Neuronal stem cell (in vitro differentiated cells): ENCODE measurements at regions not wholly inside any gene's neighbourhood (a gene's known extent, or its start where the extent isn't known, plus 50 kb on each side); places are given as distances from the start of the nearest gene placed in this dataset. TPM values are rescaled to one million over a fixed set of nuclear protein-coding genes. Genes with fewer than 3 reads are reported as not detected.

ENCODE experiments used
- DNase-seq: peaks from one replicate; pipeline ENCODE4 v3.0.0-alpha.2; 2013; ENCODE audit warnings: low spot score
- H2AFZ ChIP-seq: one replicate; pipeline ENCODE4 v1.6.1; 2013; ENCODE audit warnings: mild to moderate bottlenecking, low read length, inconsistent platforms
- H2AK5ac ChIP-seq: 2 replicates; pipeline ENCODE4 v1.6.1; 2013; ENCODE audit warnings: low read depth, mild to moderate bottlenecking, inconsistent platforms, low read length, moderate library complexity, mixed read lengths
- H2BK120ac ChIP-seq: 2 replicates; pipeline ENCODE4 v1.6.1; 2013; ENCODE audit warnings: low read depth, mild to moderate bottlenecking, inconsistent platforms, low read length, moderate library complexity, mixed read lengths
- H2BK12ac ChIP-seq: one replicate; pipeline ENCODE4 v1.6.1; 2013; ENCODE audit warnings: low read length, inconsistent platforms
- H2BK15ac ChIP-seq: 2 replicates; pipeline ENCODE4 v1.6.1; 2013; ENCODE audit warnings: mild to moderate bottlenecking, low read length, inconsistent platforms, mixed read lengths
- H2BK5ac ChIP-seq: one replicate; pipeline ENCODE4 v1.6.1; 2013; ENCODE audit warnings: inconsistent platforms, mild to moderate bottlenecking, low read length, moderate library complexity
- H3K14ac ChIP-seq: one replicate; pipeline ENCODE4 v1.6.1; 2013; ENCODE audit warnings: low read length, inconsistent platforms
- H3K18ac ChIP-seq: 2 replicates; pipeline ENCODE4 v1.6.1; 2013; ENCODE audit warnings: low read length, inconsistent platforms
- H3K23ac ChIP-seq: 2 replicates; pipeline ENCODE4 v1.6.1; 2013; ENCODE audit warnings: low read depth, mild to moderate bottlenecking, mixed read lengths, low read length, inconsistent platforms; ENCODE audit not compliant: poor library complexity
- H3K27ac ChIP-seq: replicated peaks from 3 replicates; pipeline ENCODE4 v1.5.1; 2013; ENCODE audit warnings: low read length, inconsistent platforms
- H3K27me3 ChIP-seq, 3 experiments: 2 replicates each; pipeline ENCODE4 v1.6.1; 2013; ENCODE audit warnings: low read length in 3 of 3, mild to moderate bottlenecking in 2 of 3, inconsistent platforms in 1 of 3, low read depth in 1 of 3, mixed read lengths in 1 of 3, moderate library complexity in 1 of 3; ENCODE audit not compliant: control insufficient read depth in 3 of 3, insufficient read depth in 3 of 3
- H3K36me3 ChIP-seq, 2 donors: replicated peaks in 1 of 2; 2 replicates each; pipeline ENCODE4 v1.6.1; 2013; ENCODE audit warnings: low read length in 2 of 2; ENCODE audit not compliant: control insufficient read depth in 2 of 2, insufficient read depth in 2 of 2
- H3K4ac ChIP-seq: 2 replicates; pipeline ENCODE4 v1.6.1; 2013; ENCODE audit warnings: inconsistent platforms, mild to moderate bottlenecking, low read length, moderate library complexity
- H3K4me1 ChIP-seq, 2 donors: 1 replicate in 1 of 2; 2 replicates in 1 of 2; pipeline ENCODE4 v1.6.1; 2013; ENCODE audit warnings: low read length in 2 of 2, low read depth in 1 of 2; ENCODE audit not compliant: control insufficient read depth in 2 of 2, insufficient read depth in 1 of 2
- H3K4me2 ChIP-seq: one replicate; pipeline ENCODE4 v1.6.1; 2013; ENCODE audit warnings: mild to moderate bottlenecking, low read length, inconsistent platforms; ENCODE audit not compliant: insufficient read depth, poor library complexity, severe bottlenecking
- H3K4me3 ChIP-seq, 2 donors: 2 replicates each; pipeline ENCODE4 v1.5.1; 2013; ENCODE audit warnings: low read length in 2 of 2, mild to moderate bottlenecking in 2 of 2, inconsistent platforms in 1 of 2, moderate library complexity in 1 of 2
- H3K79me1 ChIP-seq: one replicate; pipeline ENCODE4 v1.6.1; 2013; ENCODE audit warnings: low read depth, mild to moderate bottlenecking, inconsistent platforms, low read length, moderate library complexity
- H3K9ac ChIP-seq: one replicate; pipeline ENCODE4 v1.6.1; 2013; ENCODE audit warnings: mild to moderate bottlenecking, low read depth, low read length, inconsistent platforms; ENCODE audit not compliant: poor library complexity
- H3K9me3 ChIP-seq, 2 donors: replicated peaks in 1 of 2; 2 replicates each; pipeline versions ENCODE3 to v1.6.1; 2013; ENCODE audit warnings: low read length in 2 of 2, mild to moderate bottlenecking in 2 of 2, inconsistent platforms in 1 of 2, low read depth in 1 of 2, mixed read lengths in 1 of 2, moderate library complexity in 1 of 2; ENCODE audit not compliant: control insufficient read depth in 2 of 2, insufficient read depth in 1 of 2
- H4K8ac ChIP-seq: one replicate; pipeline ENCODE4 v1.6.1; 2013; ENCODE audit warnings: low read depth, mild to moderate bottlenecking, inconsistent platforms, low read length, moderate library complexity
- H4K91ac ChIP-seq: one replicate; pipeline ENCODE4 v1.6.1; 2013; ENCODE audit warnings: low read length, low read depth, mild to moderate bottlenecking, inconsistent platforms; ENCODE audit not compliant: poor library complexity
- WGBS, 2 donors: extraction: QIAGEN DNeasy Blood & Tissue Kit; methylation state at CpG; one replicate each; pipeline ENCODE4 v1.1.7; 2013; ENCODE audit warnings: missing lambda C conversion rate in 2 of 2, mixed read lengths in 1 of 2; ENCODE audit not compliant: insufficient read length in 2 of 2, insufficient replicate concordance in 1 of 2; ENCODE audit errors: extremely low coverage in 2 of 2; 5-methylcytosine and 5-hydroxymethylcytosine counted together
- small RNA-seq: library from polyadenylated mRNA; stranded (forward); fragments of <200 nt; extraction: miRNeasy Mini kit (QIAGEN cat#:217004); gene quantifications from one replicate; pipeline ENCODE3, GENCODE V24; 2013; ENCODE audit not compliant: insufficient read depth

GRCh38 chr1:218224101-218224500 is 61.0 kb upstream of the RRP15 start:
- Histone ChIP-seq H3K4me1 (no peaks in the 10 kb centered on the region), H3K27ac (no peak overlapping the region), H3K27me3 (no peaks in the 10 kb centered on the region), H2BK5ac (no peak overlapping the region), H3K4me2 (no peak overlapping the region), H3K36me3 (no peaks in the 10 kb centered on the region), H3K23ac (no peak overlapping the region), H3K9me3 (no peaks in the 10 kb centered on the region), H3K4ac (no peak overlapping the region), H3K14ac (no peak overlapping the region), H3K4me3 (no peak overlapping the region), H3K79me1 (no peaks in the 10 kb centered on the region), H4K8ac (no peak overlapping the region), H3K9ac (no peak overlapping the region), H2AFZ (no peak overlapping the region), H2AK5ac (no peak overlapping the region), H3K18ac (no peak overlapping the region), H2BK12ac (no peak overlapping the region), H2BK15ac (no peak overlapping the region), H4K91ac (no peak overlapping the region), H2BK120ac (no peak overlapping the region)
- DNase-seq = no peak
- no CpG with 5 or more reads among the region's 1 CpG for WGBS, 2 donors

DNA sequence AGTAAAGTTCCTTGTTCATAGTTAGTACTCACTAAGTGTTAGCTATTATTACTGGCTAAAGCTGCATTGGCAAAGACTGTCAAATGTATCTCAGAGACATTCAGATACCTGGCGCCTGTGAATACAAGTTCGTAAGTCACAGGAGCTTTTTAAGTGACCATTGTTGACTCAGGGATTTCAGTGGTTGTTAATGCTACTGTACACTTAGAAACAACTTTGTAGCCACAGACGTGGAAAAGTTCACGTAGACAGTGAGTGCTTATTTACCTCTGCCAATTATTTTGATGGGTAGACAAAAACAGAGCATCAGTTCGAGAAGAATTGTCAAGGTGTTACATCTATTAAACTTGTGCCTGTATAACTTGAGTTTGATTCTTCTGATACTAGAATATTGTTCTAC is 59.1 kb upstream of the RRP15 start:
- H2BK15ac ChIP-seq = no peak overlapping the region
- no peak overlapping the region for H3K27ac ChIP-seq
- no peaks in the 10 kb centered on the region for H3K9me3 ChIP-seq
- H2BK5ac ChIP-seq = no peak overlapping the region
- no peak overlapping the region for H4K8ac ChIP-seq
- WGBS, 2 donors = no CpG with 5 or more reads among the region's 5 CpGs
- H2BK12ac ChIP-seq = no peak overlapping the region
- no peak overlapping the region for H3K4me3 ChIP-seq
- H2AK5ac ChIP-seq = no peak overlapping the region
- H3K14ac ChIP-seq = no peak overlapping the region
- no peak overlapping the region for H3K4ac ChIP-seq
- H3K23ac ChIP-seq = no peak overlapping the region
- no peaks in the 10 kb centered on the region for H3K4me1 ChIP-seq
- no peak overlapping the region for H2AFZ ChIP-seq
- no peak overlapping the region for H4K91ac ChIP-seq
- no peak overlapping the region for H3K9ac ChIP-seq
- no peaks in the 10 kb centered on the region for H3K79me1 ChIP-seq
- no peak overlapping the region for H3K18ac ChIP-seq
- H3K36me3 ChIP-seq = no peaks in the 10 kb centered on the region
- H3K4me2 ChIP-seq = no peak overlapping the region
- no peak for DNase-seq
- H2BK120ac ChIP-seq = no peak overlapping the region
- no peaks in the 10 kb centered on the region for H3K27me3 ChIP-seq

Small RNA genes lying in the stretch of these regions (small RNA-seq; reads per million reads assigned to genes)
- not detected for gene RNU1-141P
